Mesenchymal stem cell (in vitro differentiated cells and primary cell): ENCODE measurements at regions not wholly inside any gene's neighbourhood (a gene's known extent, or its start where the extent isn't known, plus 50 kb on each side); places are given as distances from the start of the nearest gene placed in this dataset.

Experiments
- DNase-seq: peaks from one replicate; pipeline ENCODE4 v3.0.0-alpha.2; 2013
- H2AFZ ChIP-seq: one replicate; pipeline ENCODE4 v1.6.1; 2013; ENCODE audit warnings: low read depth, mild to moderate bottlenecking, control low read depth, inconsistent platforms, low read length, moderate library complexity
- H2AK5ac ChIP-seq: 2 replicates; pipeline ENCODE4 v1.6.1; 2013; ENCODE audit warnings: low read length, moderate library complexity, mild to moderate bottlenecking, inconsistent platforms; ENCODE audit not compliant: severe bottlenecking
- H2BK120ac ChIP-seq: one replicate; pipeline ENCODE4 v1.6.1; 2013; ENCODE audit warnings: low read depth, mild to moderate bottlenecking, inconsistent platforms, low read length, moderate library complexity
- H2BK12ac ChIP-seq, 2 experiments: one replicate each; pipeline ENCODE4 v1.6.1; 2013; ENCODE audit warnings: inconsistent platforms in 2 of 2, low read length in 2 of 2, mild to moderate bottlenecking in 2 of 2, moderate library complexity in 2 of 2, control low read depth in 1 of 2
- H2BK15ac ChIP-seq: one replicate; pipeline ENCODE4 v1.6.1; 2013; ENCODE audit warnings: mild to moderate bottlenecking, low read depth, inconsistent platforms; ENCODE audit not compliant: poor library complexity, severe bottlenecking
- H2BK5ac ChIP-seq: 2 replicates; pipeline ENCODE4 v1.6.1; 2013; ENCODE audit warnings: low read depth, mild to moderate bottlenecking, low read length, control low read depth, inconsistent platforms; ENCODE audit not compliant: poor library complexity, severe bottlenecking
- H3K14ac ChIP-seq, 2 experiments: one replicate each; pipeline ENCODE4 v1.6.1; 2013; ENCODE audit warnings: inconsistent platforms in 2 of 2, low read length in 2 of 2, control low read depth in 1 of 2, mild to moderate bottlenecking in 1 of 2, moderate library complexity in 1 of 2
- H3K18ac ChIP-seq, 2 experiments: one replicate each; pipeline ENCODE4 v1.6.1; 2013; ENCODE audit warnings: inconsistent platforms in 2 of 2, low read length in 2 of 2, control low read depth in 1 of 2, low read depth in 1 of 2, mild to moderate bottlenecking in 1 of 2
- H3K23ac ChIP-seq, 2 experiments: one replicate each; pipeline ENCODE4 v1.6.1; 2013; ENCODE audit warnings: inconsistent platforms in 2 of 2, low read length in 2 of 2, mild to moderate bottlenecking in 2 of 2, moderate library complexity in 2 of 2, control low read depth in 1 of 2
- H3K27ac ChIP-seq: 2 replicates; pipeline ENCODE4 v1.5.1; 2013; ENCODE audit warnings: mild to moderate bottlenecking, moderate library complexity, low read length, control low read depth, inconsistent platforms; ENCODE audit not compliant: poor library complexity, severe bottlenecking
- H3K27me3 ChIP-seq, 2 experiments: 2 replicates each; pipeline versions ENCODE4 v1.6.1 to v1.7.0; 2013; ENCODE audit warnings: low read length in 2 of 2, mild to moderate bottlenecking in 2 of 2, moderate library complexity in 2 of 2, control low read depth in 1 of 2, inconsistent platforms in 1 of 2; ENCODE audit not compliant: control insufficient read depth in 1 of 2, insufficient read depth in 1 of 2
- H3K36me3 ChIP-seq, 2 experiments: 2 replicates each; pipeline versions ENCODE4 v1.6.1 to v1.7.0; 2013; ENCODE audit warnings: low read length in 2 of 2, control low read depth in 1 of 2, inconsistent platforms in 1 of 2, low read depth in 1 of 2, mild to moderate bottlenecking in 1 of 2; ENCODE audit not compliant: insufficient read depth in 2 of 2, control insufficient read depth in 1 of 2
- H3K4ac ChIP-seq, 2 experiments: one replicate each; pipeline ENCODE4 v1.6.1; 2013; ENCODE audit warnings: inconsistent platforms in 2 of 2, low read length in 2 of 2, mild to moderate bottlenecking in 2 of 2, moderate library complexity in 2 of 2, control low read depth in 1 of 2, low read depth in 1 of 2
- H3K4me1 ChIP-seq: 2 replicates; pipeline ENCODE4 v1.6.1; 2013; ENCODE audit warnings: low read depth, low read length, control low read depth; ENCODE audit not compliant: control insufficient read depth, insufficient read depth
- H3K4me2 ChIP-seq: 2 replicates; pipeline ENCODE4 v1.6.1; 2013; ENCODE audit warnings: low read length, mild to moderate bottlenecking, inconsistent platforms; ENCODE audit not compliant: poor library complexity, severe bottlenecking
- H3K4me3 ChIP-seq, 2 experiments: 2 replicates each; pipeline versions ENCODE4 v1.5.1 to v1.7.0; 2013; ENCODE audit warnings: low read length in 2 of 2, mild to moderate bottlenecking in 2 of 2, control low read depth in 1 of 2, low read depth in 1 of 2; ENCODE audit not compliant: insufficient read depth in 1 of 2
- H3K79me1 ChIP-seq: replicated peaks from 2 replicates; pipeline ENCODE4 v1.6.1; 2013; ENCODE audit warnings: mild to moderate bottlenecking, control low read depth, low read length, inconsistent platforms; ENCODE audit not compliant: poor library complexity, severe bottlenecking
- H3K9ac ChIP-seq: 2 replicates; pipeline ENCODE4 v1.7.0; 2013; ENCODE audit warnings: mild to moderate bottlenecking, low read length, moderate library complexity
- H3K9me3 ChIP-seq: 2 replicates; pipeline ENCODE4 v1.7.0; 2013; ENCODE audit warnings: mild to moderate bottlenecking, low read length; ENCODE audit not compliant: control insufficient read depth
- H4K8ac ChIP-seq: one replicate; pipeline ENCODE4 v1.6.1; 2013; ENCODE audit warnings: inconsistent platforms, mild to moderate bottlenecking, low read length, moderate library complexity
- H4K91ac ChIP-seq: one replicate; pipeline ENCODE4 v1.6.1; 2013; ENCODE audit warnings: mild to moderate bottlenecking, low read length, inconsistent platforms
- WGBS: methylation state at CpG from one replicate; pipeline ENCODE4 v1.1.7; 2013; ENCODE audit warnings: mixed read lengths; 5-methylcytosine and 5-hydroxymethylcytosine counted together

DNA sequence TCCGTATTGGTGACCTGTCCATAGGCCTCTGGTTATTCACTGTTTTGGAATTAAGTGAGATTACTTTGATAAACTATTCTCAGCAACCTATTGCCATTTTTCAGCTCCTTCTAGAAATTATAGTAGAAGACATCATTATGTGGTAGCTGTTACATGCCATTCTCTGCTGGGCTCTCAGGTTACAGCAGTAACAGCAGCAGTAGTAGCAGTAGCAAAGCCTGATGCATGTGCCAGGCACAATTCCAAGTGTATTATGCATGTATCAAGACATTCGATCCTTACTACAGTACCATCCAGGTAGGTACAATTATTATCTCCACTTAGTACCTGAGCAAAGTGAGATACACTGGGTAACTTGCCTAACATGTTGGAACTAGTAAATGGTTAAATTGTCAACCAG, 74.3 kb downstream of the RPS12 start:
- no peak overlapping the region for H2AFZ ChIP-seq
- no peaks in the 10 kb centered on the region for H3K9me3 ChIP-seq
- H4K91ac ChIP-seq, result no peak overlapping the region
- no peak overlapping the region for H2BK12ac ChIP-seq
- H3K4me1 ChIP-seq, result no peaks in the 10 kb centered on the region
- H3K9ac ChIP-seq, result no peak overlapping the region
- H3K14ac ChIP-seq, result peak overlapping the region in 1 of 2 experiments; percentile 60
- H3K27ac ChIP-seq, result no peak overlapping the region
- no peak overlapping the region for H4K8ac ChIP-seq
- no peak overlapping the region for H3K4me2 ChIP-seq
- WGBS, result 100% methylated on average over 1 of the region's 2 CpGs
- no peak overlapping the region for H3K18ac ChIP-seq
- no peak overlapping the region for H3K4ac ChIP-seq
- H3K79me1 ChIP-seq, result no peaks in the 10 kb centered on the region
- peaks cover 0 to 4% of the 10 kb centered on the region in 2 experiments for H3K27me3 ChIP-seq
- no peaks in the 10 kb centered on the region for H3K36me3 ChIP-seq
- H2AK5ac ChIP-seq, result no peak overlapping the region
- no peak overlapping the region for H3K23ac ChIP-seq
- no peak for DNase-seq
- H3K4me3 ChIP-seq, result no peak overlapping the region
- no peak overlapping the region for H2BK15ac ChIP-seq
- H2BK5ac ChIP-seq, result no peak overlapping the region
- no peak overlapping the region for H2BK120ac ChIP-seq

GRCh38 chr6:132892929-132893771, 78.8 kb downstream of the RPS12 start:
- H2BK120ac ChIP-seq, result no peak overlapping the region
- H3K27me3 ChIP-seq, result no peaks in the 10 kb centered on the region

DNA sequence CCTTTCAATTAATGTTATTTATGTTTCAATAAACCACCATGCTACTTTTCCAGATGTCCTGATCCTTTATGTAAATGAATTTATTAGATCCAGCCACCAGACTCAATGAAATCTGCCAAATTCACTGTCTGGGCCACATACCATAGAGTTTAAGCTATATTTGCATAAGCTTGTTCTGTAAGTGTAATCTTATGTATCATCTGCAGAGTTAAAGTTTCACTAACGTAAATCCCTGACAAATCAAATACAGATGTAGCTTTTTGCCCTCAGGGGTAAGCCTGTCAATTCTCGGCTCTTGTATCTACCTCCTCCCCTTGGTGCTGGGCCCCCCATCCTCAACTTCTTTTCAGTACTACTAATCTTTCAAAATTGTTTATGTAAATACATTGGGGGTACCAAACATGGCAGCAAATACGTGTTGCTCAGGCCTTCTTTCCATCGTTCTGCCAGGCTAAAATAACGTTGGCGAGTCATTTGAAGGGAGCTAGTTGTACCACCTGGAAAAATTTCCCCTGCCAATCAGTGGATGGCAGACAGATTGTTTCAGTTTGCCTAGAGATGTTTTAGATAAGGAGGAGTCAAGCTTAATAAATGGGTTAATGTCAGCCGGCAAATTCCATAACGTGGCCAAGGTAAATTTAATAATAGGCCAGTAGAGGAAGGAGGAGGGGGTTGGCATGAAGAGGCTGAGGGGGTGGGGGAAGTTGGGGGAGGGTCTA, 79.6 kb downstream of the RPS12 start:
- Histone ChIP-seq H2AFZ (no peak overlapping the region), H3K4ac (no peak overlapping the region), H3K4me2 (no peak overlapping the region), H3K9me3 (no peaks in the 10 kb centered on the region), H3K36me3 (no peaks in the 10 kb centered on the region), H4K8ac (no peak overlapping the region), H3K79me1 (no peaks in the 10 kb centered on the region), H3K23ac (no peak overlapping the region), H2BK120ac (no peak overlapping the region), H4K91ac (no peak overlapping the region), H2BK15ac (no peak overlapping the region), H3K27ac (no peak overlapping the region), H3K27me3 (no peaks in the 10 kb centered on the region), H2BK5ac (no peak overlapping the region), H3K18ac (no peak overlapping the region), H2AK5ac (no peak overlapping the region), H3K4me1 (no peaks in the 10 kb centered on the region), H3K9ac (no peak overlapping the region), H3K4me3 (no peak overlapping the region), H2BK12ac (no peak overlapping the region), H3K14ac (no peak overlapping the region)
- no peak for DNase-seq
- 91% methylated on average over 8 of the region's 8 CpGs for WGBS

More at GRCh38 chr6:132892929-132893771, 78.8 kb downstream of the RPS12 start:
- no peak overlapping the region for H3K4ac ChIP-seq
- H3K4me2 ChIP-seq, result no peak overlapping the region
- H3K4me3 ChIP-seq, result no peak overlapping the region
- no peak overlapping the region for H3K23ac ChIP-seq
- WGBS, result 95% methylated on average over 2 of the region's 5 CpGs
- H3K79me1 ChIP-seq, result no peaks in the 10 kb centered on the region
- H4K8ac ChIP-seq, result no peak overlapping the region
- H2BK12ac ChIP-seq, result no peak overlapping the region
- H3K9me3 ChIP-seq, result no peaks in the 10 kb centered on the region
- H3K36me3 ChIP-seq, result no peaks in the 10 kb centered on the region
- H3K9ac ChIP-seq, result no peak overlapping the region
- no peak overlapping the region for H2AFZ ChIP-seq
- H4K91ac ChIP-seq, result no peak overlapping the region
- no peak for DNase-seq
- no peak overlapping the region for H3K18ac ChIP-seq
- no peaks in the 10 kb centered on the region for H3K4me1 ChIP-seq
- H3K14ac ChIP-seq, result no peak overlapping the region
- H2BK5ac ChIP-seq, result no peak overlapping the region
- no peak overlapping the region for H2AK5ac ChIP-seq
- H2BK15ac ChIP-seq, result no peak overlapping the region
- no peak overlapping the region for H3K27ac ChIP-seq

DNA sequence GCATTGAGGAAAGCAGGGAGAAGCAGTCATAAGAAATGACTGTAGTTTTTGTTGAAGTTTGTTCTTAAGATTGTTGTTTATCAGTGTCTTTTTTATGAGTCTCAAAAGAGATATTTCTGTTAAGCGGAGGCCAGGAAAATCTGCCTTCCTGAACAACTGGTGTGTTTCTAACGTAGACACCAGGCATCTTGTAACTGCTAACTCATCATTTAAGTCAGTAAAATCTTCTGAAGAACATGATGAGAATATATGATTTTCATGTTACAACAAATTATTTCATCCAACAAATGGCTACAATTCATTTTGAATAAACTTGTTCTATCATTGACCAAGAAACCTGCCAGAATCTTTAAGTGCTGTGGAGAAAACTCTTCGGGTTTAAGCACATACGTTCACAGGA, 84.0 kb downstream of the RPS12 start:
- Histone ChIP-seq H3K27me3 (no peaks in the 10 kb centered on the region), H4K8ac (no peak overlapping the region), H3K14ac (no peak overlapping the region), H4K91ac (no peak overlapping the region), H2BK12ac (no peak overlapping the region), H3K9me3 (no peaks in the 10 kb centered on the region), H2BK15ac (no peak overlapping the region), H3K23ac (no peak overlapping the region), H3K79me1 (no peaks in the 10 kb centered on the region), H2BK120ac (no peak overlapping the region), H2BK5ac (no peak overlapping the region), H3K27ac (no peak overlapping the region), H3K4me1 (no peaks in the 10 kb centered on the region), H3K4ac (no peak overlapping the region), H3K9ac (no peak overlapping the region), H3K4me3 (no peak overlapping the region), H3K4me2 (no peak overlapping the region), H3K36me3 (no peaks in the 10 kb centered on the region), H2AK5ac (no peak overlapping the region), H2AFZ (no peak overlapping the region), H3K18ac (no peak overlapping the region)
- DNase-seq, result no peak
- WGBS, result no CpG with 5 or more reads among the region's 4 CpGs
